PC-3 (cell line): ENCODE measurements at regions not wholly inside any gene's neighbourhood (a gene's known extent, or its start where the extent isn't known, plus 50 kb on each side); places are given as distances from the start of the nearest gene placed in this dataset.
"Not testable (repeated sequence)": the region's sequence is repeated elsewhere in the genome, so short reads cannot be mapped to it uniquely, and the experiment has no call there.

Source experiments
- EZH2phosphoT487 ChIP-seq: fragments of 300-600 bp; sonication (generic); IDR thresholded peaks from 2 replicates; pipeline ENCODE4 v1.6.1; 2018; ENCODE audit warnings: mild to moderate bottlenecking, antibody characterized with exemption, low read length, borderline replicate concordance
- TF ChIP-seq, protein P1 (sequence below): fragments of 300-600 bp; sonication (generic); conservative IDR thresholded peaks from 2 replicates; pipeline ENCODE4 v1.5.1; 2017; ENCODE audit warnings: antibody characterized with exemption, low read depth, mild to moderate bottlenecking, low read length

DNA sequence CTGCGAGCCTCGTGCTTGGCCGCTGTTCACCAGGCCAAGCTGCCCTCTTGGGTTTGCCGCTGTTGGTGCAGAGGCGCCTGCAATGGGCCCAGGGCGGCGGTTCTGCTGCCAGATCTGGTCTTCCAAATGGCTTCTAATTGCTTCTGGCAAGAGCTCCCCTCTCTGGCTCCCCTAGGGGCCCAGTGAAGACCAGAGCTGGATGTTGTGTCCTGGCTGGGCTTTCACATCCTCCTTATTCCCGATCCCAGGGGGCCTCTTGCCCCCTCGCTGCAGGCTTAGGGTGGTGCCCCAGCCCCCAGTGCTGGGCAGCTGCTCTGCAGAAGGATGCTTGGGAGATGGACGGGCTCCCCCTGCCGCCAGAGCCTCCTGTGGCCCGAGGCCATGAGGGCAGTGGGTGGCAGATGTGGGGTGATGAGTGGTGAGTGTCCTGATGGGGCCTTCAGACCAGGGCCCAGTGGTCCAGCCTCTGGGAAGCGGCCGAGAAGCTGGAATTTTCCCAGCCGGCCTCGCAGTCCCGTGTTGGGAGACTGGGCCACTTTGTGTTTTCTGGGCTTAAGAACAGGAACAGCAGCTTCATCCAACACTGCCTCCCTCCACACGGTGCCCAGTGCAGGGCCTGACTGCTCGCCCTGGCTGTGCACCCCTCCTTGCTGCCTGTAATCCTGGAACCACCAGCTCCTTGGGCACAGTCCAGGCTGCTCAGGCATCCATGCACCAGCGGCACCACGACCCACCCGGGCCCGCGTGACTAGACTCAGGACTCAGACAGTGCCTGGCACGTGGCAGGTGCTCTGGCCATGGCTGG is 194.8 kb downstream of the LAT start:
- TF ChIP-seq, protein P1, sequence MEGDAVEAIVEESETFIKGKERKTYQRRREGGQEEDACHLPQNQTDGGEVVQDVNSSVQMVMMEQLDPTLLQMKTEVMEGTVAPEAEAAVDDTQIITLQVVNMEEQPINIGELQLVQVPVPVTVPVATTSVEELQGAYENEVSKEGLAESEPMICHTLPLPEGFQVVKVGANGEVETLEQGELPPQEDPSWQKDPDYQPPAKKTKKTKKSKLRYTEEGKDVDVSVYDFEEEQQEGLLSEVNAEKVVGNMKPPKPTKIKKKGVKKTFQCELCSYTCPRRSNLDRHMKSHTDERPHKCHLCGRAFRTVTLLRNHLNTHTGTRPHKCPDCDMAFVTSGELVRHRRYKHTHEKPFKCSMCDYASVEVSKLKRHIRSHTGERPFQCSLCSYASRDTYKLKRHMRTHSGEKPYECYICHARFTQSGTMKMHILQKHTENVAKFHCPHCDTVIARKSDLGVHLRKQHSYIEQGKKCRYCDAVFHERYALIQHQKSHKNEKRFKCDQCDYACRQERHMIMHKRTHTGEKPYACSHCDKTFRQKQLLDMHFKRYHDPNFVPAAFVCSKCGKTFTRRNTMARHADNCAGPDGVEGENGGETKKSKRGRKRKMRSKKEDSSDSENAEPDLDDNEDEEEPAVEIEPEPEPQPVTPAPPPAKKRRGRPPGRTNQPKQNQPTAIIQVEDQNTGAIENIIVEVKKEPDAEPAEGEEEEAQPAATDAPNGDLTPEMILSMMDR: not testable (repeated sequence)
- not testable (repeated sequence) for TF ChIP-seq EZH2phosphoT487
